ENCODE measurements at regions not wholly inside any gene's neighbourhood (a gene's known extent, or its start where the extent isn't known, plus 50 kb on each side); places are given as distances from the start of the nearest gene placed in this dataset.
"Not testable (repeated sequence)": the region's sequence is repeated elsewhere in the genome, so short reads cannot be mapped to it uniquely, and the experiment has no call there.

- Histone ChIP-seq H3K27me3 (no peaks in the 10 kb centered on the region), H3K4me3 (no peak overlapping the region), H3K27ac (no peak overlapping the region), H3K9me3 (peaks cover 0 to 5% of the 10 kb centered on the region in 2 donors), H3K36me3 (no peaks in the 10 kb centered on the region), H3K4me1 (no peaks in the 10 kb centered on the region)
- no peak for TF ChIP-seq CTCF (IDR thresholded peaks at IDR 0.05)
- intact Hi-C loops (cut with DNase I), result no loop called here
- DNase-seq (ENCODE audit: low spot score in 2 of 2), result no peak
Observed at GRCh38 chr2:167843657-167844056, 403.7 kb downstream of the STK39 start.

- no peak for DNase-seq (ENCODE audit: low spot score in 2 of 2)
- no peaks in the 10 kb centered on the region for H3K36me3 ChIP-seq
- no peak overlapping the region for H3K27ac ChIP-seq
- H3K4me1 ChIP-seq, result no peaks in the 10 kb centered on the region
- no peak overlapping the region for H3K4me3 ChIP-seq
- peaks cover 0 to under 1% of the 10 kb centered on the region in 2 donors for H3K9me3 ChIP-seq
- no peak for TF ChIP-seq CTCF (IDR thresholded peaks at IDR 0.05)
- intact Hi-C loops (cut with DNase I), result no loop called here
- no peaks in the 10 kb centered on the region for H3K27me3 ChIP-seq
Observed at GRCh38 chr2:167843217-167843616, 404.2 kb downstream of the STK39 start.

GRCh38 chr2:167842047-167842446, 405.3 kb downstream of the STK39 start:
- Histone ChIP-seq H3K4me3 (no peak overlapping the region), H3K9me3 (no peaks in the 10 kb centered on the region), H3K4me1 (no peaks in the 10 kb centered on the region), H3K27me3 (no peaks in the 10 kb centered on the region), H3K36me3 (no peaks in the 10 kb centered on the region), H3K27ac (no peak overlapping the region)
- TF ChIP-seq CTCF (IDR thresholded peaks at IDR 0.05), result no peak
- no peak for DNase-seq (ENCODE audit: low spot score in 2 of 2)
- intact Hi-C loops (cut with DNase I), result no loop called here

GRCh38 chr2:167835290-167835689, 412.1 kb downstream of the STK39 start:
- H3K27me3 ChIP-seq; H3K4me3 ChIP-seq; H3K36me3 ChIP-seq; DNase-seq (ENCODE audit: low spot score in 2 of 2); H3K4me1 ChIP-seq; H3K9me3 ChIP-seq; intact Hi-C loops (cut with DNase I); H3K27ac ChIP-seq: not testable (repeated sequence)

GRCh38 chr2:167834707-167835106, 412.7 kb downstream of the STK39 start:
- intact Hi-C loops (cut with DNase I), result no loop called here

GRCh38 chr2:167833294-167833693, 414.1 kb downstream of the STK39 start:
- H3K36me3 ChIP-seq, result no peaks in the 10 kb centered on the region
- no peak overlapping the region for H3K27ac ChIP-seq
- H3K4me1 ChIP-seq, result no peaks in the 10 kb centered on the region
- DNase-seq (ENCODE audit: low spot score in 2 of 2), result no peak
- H3K4me3 ChIP-seq, result no peak overlapping the region
- H3K27me3 ChIP-seq, result no peaks in the 10 kb centered on the region
- TF ChIP-seq CTCF (IDR thresholded peaks at IDR 0.05), result no peak
- H3K9me3 ChIP-seq, result no peaks in the 10 kb centered on the region
- intact Hi-C loops (cut with DNase I), result no loop called here

More at GRCh38 chr2:167834707-167835106, 412.7 kb downstream of the STK39 start:
- H3K27me3 ChIP-seq, result no peaks in the 10 kb centered on the region
- H3K4me1 ChIP-seq, result no peaks in the 10 kb centered on the region
- no peaks in the 10 kb centered on the region for H3K9me3 ChIP-seq
- no peak for TF ChIP-seq CTCF (IDR thresholded peaks at IDR 0.05)
- no peak overlapping the region for H3K27ac ChIP-seq
- H3K4me3 ChIP-seq, result no peak overlapping the region
- DNase-seq (ENCODE audit: low spot score in 2 of 2), result no peak
- no peaks in the 10 kb centered on the region for H3K36me3 ChIP-seq
